ENCODE measurements at regions not wholly inside any gene's neighbourhood (a gene's known extent, or its start where the extent isn't known, plus 50 kb on each side); places are given as distances from the start of the nearest gene placed in this dataset.
A peak's percentile ranks its signal among the peaks of the same experiment; 100 is the strongest.

GRCh38 chr15:94130504-94130903, 100.9 kb upstream of the MCTP2 start:
- no peak for DNase-seq (ENCODE audit: extremely low spot score)
- CTCF ChIA-PET: interaction anchor here (1.3 to 2.0 kb wide), 2 partner anchors 11 to 1100 kb away, joined by 3 to 10 read pairs; no protein-coding TSS in a partner anchor
- no peak for TF ChIP-seq CTCF (IDR thresholded peaks at IDR 0.05; ENCODE audit: control extremely low read depth, extremely low read depth, low read depth, missing control alignments)
- POLR2A ChIA-PET: no interaction called here

- no peak for DNase-seq (ENCODE audit: extremely low spot score)
- CTCF ChIA-PET: no interaction called here
- POLR2A ChIA-PET: no interaction called here
- no peak for TF ChIP-seq CTCF (IDR thresholded peaks at IDR 0.05; ENCODE audit: control extremely low read depth, extremely low read depth, low read depth, missing control alignments)
Measured at GRCh38 chr15:94127006-94127405, 104.4 kb upstream of the MCTP2 start.

DNA sequence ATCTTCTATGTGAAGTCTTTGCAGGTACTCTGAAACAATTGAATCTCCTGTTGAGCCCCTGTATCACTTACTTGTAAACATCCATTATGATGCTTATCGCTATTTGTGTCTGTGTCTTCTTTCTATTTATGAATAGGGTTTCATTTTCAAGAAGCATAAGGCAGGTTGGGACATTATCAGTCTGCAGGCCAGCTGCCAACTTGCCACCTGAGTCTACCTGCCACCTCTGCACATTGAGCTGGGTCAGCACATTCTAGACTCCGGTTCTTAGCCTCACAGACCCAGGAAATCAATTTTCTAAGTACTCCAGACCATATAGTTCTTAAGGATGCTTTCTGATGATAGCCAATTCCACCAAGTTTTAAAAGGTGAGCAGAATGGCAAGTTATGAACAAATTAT, 105.7 kb upstream of the MCTP2 start:
- no peak for TF ChIP-seq CTCF (IDR thresholded peaks at IDR 0.05; ENCODE audit: control extremely low read depth, extremely low read depth, low read depth, missing control alignments)
- ChIA-PET CTCF (no interaction called here), POLR2A (no interaction called here)
- no peak for DNase-seq (ENCODE audit: extremely low spot score)

- CTCF ChIA-PET: interaction anchor here (1.3 kb wide), 1 partner anchor 1095 kb away, joined by 3 read pairs; no protein-coding TSS in a partner anchor
- POLR2A ChIA-PET: no interaction called here
- no peak for DNase-seq (ENCODE audit: extremely low spot score)
- no peak for TF ChIP-seq CTCF (IDR thresholded peaks at IDR 0.05; ENCODE audit: control extremely low read depth, extremely low read depth, low read depth, missing control alignments)
Measured at GRCh38 chr15:94125156-94125555, 106.2 kb upstream of the MCTP2 start.

GRCh38 chr15:94122516-94122915, 108.8 kb upstream of the MCTP2 start:
- TF ChIP-seq CTCF (IDR thresholded peaks at IDR 0.05; ENCODE audit: control extremely low read depth, extremely low read depth, low read depth, missing control alignments): no peak
- ChIA-PET POLR2A (no interaction called here), CTCF (interaction anchor here (1.2 kb wide), 1 partner anchor 1092 kb away, joined by 4 read pairs; no protein-coding TSS in a partner anchor)
- DNase-seq (ENCODE audit: extremely low spot score): no peak

- peak; percentile 53 for DNase-seq (ENCODE audit: extremely low spot score)
- CTCF ChIA-PET: interaction anchor here (0.6 to 1.8 kb wide), 29 partner anchors 8 to 1521 kb away, joined by 3 to 51 read pairs (median 4); partner anchors contain the start of gene RGMA
- TF ChIP-seq CTCF (IDR thresholded peaks at IDR 0.05; ENCODE audit: control extremely low read depth, extremely low read depth, low read depth, missing control alignments): peak; percentile 86
- POLR2A ChIA-PET: no interaction called here
Measured at GRCh38 chr15:94119923-94120775, 111.2 kb upstream of the MCTP2 start.

Data from GM10248 (cell line).